ENCODE measurements at regions not wholly inside any gene's neighbourhood (a gene's known extent, or its start where the extent isn't known, plus 50 kb on each side); places are given as distances from the start of the nearest gene placed in this dataset.

GRCh38 chr5:56598941-56599340, 216.4 kb upstream of the MAP3K1 start (continued):
- no peak for TF ChIP-seq PRDM10 (IDR thresholded peaks at IDR 0.05; ENCODE audit: partially characterized antibody)
- TF ChIP-seq NR0B1 (IDR thresholded peaks at IDR 0.05; ENCODE audit: partially characterized antibody) = no peak
- no peak for TF ChIP-seq CEBPG (CRISPR knock-in tag; IDR thresholded peaks at IDR 0.05)
- TF ChIP-seq CEBPG (tag; conservative IDR thresholded peaks at IDR 0.05 in 1 of 2, IDR thresholded peaks at IDR 0.05 in 1 of 2) = no peak

GRCh38 chr5:56596155-56596554, 219.2 kb upstream of the MAP3K1 start:
- no peak overlapping the region for H3K27ac ChIP-seq (ENCODE audit: extremely low read depth, low read depth, low read length)
- no TSS peak for BruUV-seq (replicated peaks)
- peaks cover 2 to 13% of the 10 kb centered on the region in 2 experiments; a peak in 4 of 5 replicates for H3K27me3 ChIP-seq (ENCODE audit: control insufficient read depth in 2 of 2, insufficient read depth in 2 of 2, low read length in 2 of 2)
- H3K4me1 ChIP-seq (replicated peaks in 1 of 2; ENCODE audit: control insufficient read depth in 2 of 2, insufficient read depth in 2 of 2, low read length in 2 of 2) = no peaks in the 10 kb centered on the region
- H3K36me3 ChIP-seq (ENCODE audit: control insufficient read depth, insufficient read depth, low read length) = no peaks in the 10 kb centered on the region
- TF ChIP-seq HMG20A (CRISPR knock-in tag; conservative IDR thresholded peaks at IDR 0.05) = no peak
- no peak for TF ChIP-seq POLR3G (IDR thresholded peaks at IDR 0.05; ENCODE audit: extremely low read depth, insufficient read length, insufficient replicate concordance)
- no peak overlapping the region for H3K9ac ChIP-seq (ENCODE audit: insufficient read depth in 1 of 2, low read depth in 2 of 2, low read length in 2 of 2)
- WGBS (ENCODE audit: insufficient coverage, low coverage, missing lambda C conversion rate) = 0% methylated on average over 4 of the region's 4 CpGs
- H3K79me2 ChIP-seq (ENCODE audit: control insufficient read depth, insufficient read depth, low read length) = no peaks in the 10 kb centered on the region
- in situ Hi-C loops (cut with MboI) (no loop called here), intact Hi-C loops (cut with micrococcal nuclease) (no loop called here)
- no peak overlapping the region for H3K4me3 ChIP-seq
- H3K9me1 ChIP-seq (ENCODE audit: control insufficient read depth, insufficient read depth, low read length) = no peaks in the 10 kb centered on the region
- H3K4me2 ChIP-seq (ENCODE audit: insufficient read depth, low read length) = no peak overlapping the region
- no peaks in the 10 kb centered on the region for H3K9me3 ChIP-seq (replicated peaks; ENCODE audit: control insufficient read depth, insufficient read depth, low read depth, low read length)
- POLR2A ChIA-PET = interaction anchor here (0.6 to 1.2 kb wide), 2 partner anchors 10 to 207 kb away, joined by 3 to 5 read pairs; no protein-coding TSS in a partner anchor
- FAIRE-seq (no peak), ATAC-seq (no peak), DNase-seq (ENCODE audit: extremely low read depth in 1 of 4, low spot score in 3 of 4) (no peak)
- H4K20me1 ChIP-seq (replicated peaks; ENCODE audit: control insufficient read depth, insufficient read depth, low read length) = no peaks in the 10 kb centered on the region
- H2AFZ ChIP-seq (ENCODE audit: low read depth, low read length) = no peak overlapping the region
- CTCF ChIA-PET (ENCODE audit: low intra/inter-chr PET ratio) = no interaction called here

Data from K562 (cell line).